Neural cell (in vitro differentiated cells): ENCODE measurements at regions not wholly inside any gene's neighbourhood (a gene's known extent, or its start where the extent isn't known, plus 50 kb on each side); places are given as distances from the start of the nearest gene placed in this dataset.

Source experiments
- H2AFZ ChIP-seq: fragments of 200-600, 300-800 bp; sonication (generic), shearing (Covaris generic); 2 replicates; pipeline ENCODE4 v1.6.0; 2014; ENCODE audit warnings: low read depth, mild to moderate bottlenecking, antibody characterized with exemption, low read length, moderate library complexity
- H3F3A ChIP-seq: fragments of 200-600 bp; shearing (Covaris generic); 2 replicates; pipeline ENCODE4 v1.6.1; 2016; ENCODE audit warnings: mild to moderate bottlenecking, moderate library complexity, mixed read lengths, antibody characterized with exemption, low read length; ENCODE audit not compliant: insufficient read depth, poor library complexity, severe bottlenecking
- H3K27ac ChIP-seq: fragments of 200-600, 300-800 bp; sonication (generic), shearing (Covaris generic); 2 replicates; pipeline ENCODE4 v1.5.1; 2014; ENCODE audit warnings: mild to moderate bottlenecking, low read length, moderate library complexity
- H3K27me3 ChIP-seq: fragments of 300-800, 200-600 bp; sonication (generic), shearing (Covaris generic); 2 replicates; pipeline ENCODE4 v1.6.0; 2014; ENCODE audit warnings: mild to moderate bottlenecking, low read depth, low read length, moderate library complexity; ENCODE audit not compliant: insufficient read depth
- H3K36me3 ChIP-seq: fragments of 300-800, 200-600 bp; sonication (generic), shearing (Covaris generic); 2 replicates; pipeline ENCODE4 v1.5.1; 2014; ENCODE audit warnings: mild to moderate bottlenecking, antibody characterized with exemption, low read length, moderate library complexity; ENCODE audit not compliant: insufficient read depth
- H3K4me2 ChIP-seq: fragments of 300-800, 200-600 bp; sonication (generic), shearing (Covaris generic); 2 replicates; pipeline ENCODE4 v1.6.0; 2014; ENCODE audit warnings: mild to moderate bottlenecking, low read length
- H3K4me3 ChIP-seq: fragments of 300-800, 200-600 bp; sonication (generic), shearing (Covaris generic); 2 replicates; pipeline ENCODE4 v1.5.1; 2014; ENCODE audit warnings: mild to moderate bottlenecking, low read length, moderate library complexity
- H3K79me2 ChIP-seq: fragments of 200-600 bp; shearing (Covaris generic); replicated peaks from 2 replicates; pipeline ENCODE4 v1.6.0; 2014; ENCODE audit warnings: mild to moderate bottlenecking, low read length, moderate library complexity; ENCODE audit not compliant: insufficient read depth
- H3K9ac ChIP-seq: fragments of 300-800, 200-600 bp; sonication (generic), shearing (Covaris generic); 2 replicates; pipeline ENCODE4 v1.6.1; 2016; ENCODE audit warnings: mild to moderate bottlenecking, low read length, mixed read lengths
- H3K9me2 ChIP-seq: fragments of 200-600 bp; shearing (Covaris generic); 2 replicates; pipeline ENCODE4 v1.6.1; 2016; ENCODE audit warnings: mild to moderate bottlenecking, low read length, mixed read lengths; ENCODE audit not compliant: insufficient read depth
- H3K9me3 ChIP-seq: fragments of 200-600, 300-800 bp; sonication (generic), shearing (Covaris generic); 2 replicates; pipeline ENCODE4 v1.6.1; 2016; ENCODE audit warnings: mild to moderate bottlenecking, mixed run types, low read length, moderate library complexity, mixed read lengths
- H4K20me1 ChIP-seq: fragments of 200-600 bp; shearing (Covaris generic); 2 replicates; pipeline ENCODE4 v1.6.1; 2016; ENCODE audit warnings: mild to moderate bottlenecking, mixed run types; ENCODE audit not compliant: insufficient read depth
- EP300 ChIP-seq: fragments of 450-650 bp; conservative IDR thresholded peaks from 2 replicates; pipeline ENCODE4 v1.6.1; 2014; ENCODE audit warnings: antibody characterized with exemption, mild to moderate bottlenecking, moderate library complexity; ENCODE audit not compliant: poor library complexity, severe bottlenecking
- EZH2 ChIP-seq: fragments of 200-600, 300-800 bp; shearing (Covaris generic), sonication (generic); IDR thresholded peaks from 2 replicates; pipeline ENCODE4 v1.6.1; 2014; ENCODE audit warnings: antibody characterized with exemption, low read length, borderline replicate concordance, mild to moderate bottlenecking; ENCODE audit not compliant: insufficient read depth, poor library complexity, severe bottlenecking
- MXI1 ChIP-seq: fragments of 450-650 bp; conservative IDR thresholded peaks from 2 replicates; pipeline ENCODE4 v1.6.1; 2014; ENCODE audit warnings: antibody characterized with exemption, mild to moderate bottlenecking; ENCODE audit not compliant: poor library complexity, severe bottlenecking
- POLR2AphosphoS5 ChIP-seq: IDR thresholded peaks from 2 replicates; pipeline ENCODE4 v1.6.1; 2012
- RAD21 ChIP-seq: fragments of 450-650 bp; conservative IDR thresholded peaks from 2 replicates; pipeline ENCODE4 v1.6.1; 2014; ENCODE audit warnings: antibody characterized with exemption, mild to moderate bottlenecking, moderate library complexity
- SMC3 ChIP-seq: fragments of 450-650 bp; conservative IDR thresholded peaks from 2 replicates; pipeline ENCODE4 v1.6.1; 2014; ENCODE audit warnings: antibody characterized with exemption, mild to moderate bottlenecking, moderate library complexity; ENCODE audit not compliant: poor library complexity
- TAF1 ChIP-seq: IDR thresholded peaks from 2 replicates; pipeline ENCODE4 v1.6.1; 2012; ENCODE audit warnings: low read depth
- TF ChIP-seq, protein P1 (sequence below): fragments of 450-650 bp; IDR thresholded peaks from 2 replicates; pipeline ENCODE4 v1.5.1; 2014; ENCODE audit warnings: antibody characterized with exemption, mild to moderate bottlenecking, moderate library complexity; ENCODE audit not compliant: poor library complexity, severe bottlenecking
- TF ChIP-seq, protein P2 (sequence below): IDR thresholded peaks from 2 replicates; pipeline ENCODE4 v1.6.1; 2012; ENCODE audit warnings: borderline replicate concordance

DNA sequence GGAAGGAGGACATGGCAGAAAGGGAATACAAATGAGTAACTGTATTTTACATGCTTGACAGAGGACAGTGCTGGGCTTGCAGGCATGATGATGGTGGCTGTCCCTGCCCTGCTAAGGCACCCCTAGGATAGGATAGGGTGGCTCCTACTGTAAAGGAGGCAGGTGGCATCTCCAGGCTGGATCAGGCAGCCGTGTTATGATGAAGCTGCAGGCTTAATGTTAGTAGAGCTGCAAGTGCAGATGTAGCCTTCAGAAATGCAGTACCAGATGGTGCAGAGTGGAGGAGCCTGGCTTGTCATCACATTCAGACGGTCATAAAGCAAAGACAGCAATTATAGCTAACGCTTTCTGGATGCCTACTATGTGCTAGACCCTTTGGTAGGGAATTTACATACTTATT is 287.9 kb upstream of the PODXL start:
- Histone ChIP-seq H3K79me2 (no peaks in the 10 kb centered on the region), H3K36me3 (no peaks in the 10 kb centered on the region), H3K9ac (no peak overlapping the region), H3K4me2 (no peak overlapping the region), H3K9me2 (no peaks in the 10 kb centered on the region), H3K27me3 (peaks cover 5% of the 10 kb centered on the region), H2AFZ (no peak overlapping the region), H3F3A (no peaks in the 10 kb centered on the region), H4K20me1 (no peaks in the 10 kb centered on the region), H3K4me3 (no peak overlapping the region), H3K9me3 (no peaks in the 10 kb centered on the region), H3K27ac (no peak overlapping the region)
- no peak for TF ChIP-seq MXI1
- TF ChIP-seq, protein P1, sequence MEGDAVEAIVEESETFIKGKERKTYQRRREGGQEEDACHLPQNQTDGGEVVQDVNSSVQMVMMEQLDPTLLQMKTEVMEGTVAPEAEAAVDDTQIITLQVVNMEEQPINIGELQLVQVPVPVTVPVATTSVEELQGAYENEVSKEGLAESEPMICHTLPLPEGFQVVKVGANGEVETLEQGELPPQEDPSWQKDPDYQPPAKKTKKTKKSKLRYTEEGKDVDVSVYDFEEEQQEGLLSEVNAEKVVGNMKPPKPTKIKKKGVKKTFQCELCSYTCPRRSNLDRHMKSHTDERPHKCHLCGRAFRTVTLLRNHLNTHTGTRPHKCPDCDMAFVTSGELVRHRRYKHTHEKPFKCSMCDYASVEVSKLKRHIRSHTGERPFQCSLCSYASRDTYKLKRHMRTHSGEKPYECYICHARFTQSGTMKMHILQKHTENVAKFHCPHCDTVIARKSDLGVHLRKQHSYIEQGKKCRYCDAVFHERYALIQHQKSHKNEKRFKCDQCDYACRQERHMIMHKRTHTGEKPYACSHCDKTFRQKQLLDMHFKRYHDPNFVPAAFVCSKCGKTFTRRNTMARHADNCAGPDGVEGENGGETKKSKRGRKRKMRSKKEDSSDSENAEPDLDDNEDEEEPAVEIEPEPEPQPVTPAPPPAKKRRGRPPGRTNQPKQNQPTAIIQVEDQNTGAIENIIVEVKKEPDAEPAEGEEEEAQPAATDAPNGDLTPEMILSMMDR: peak; percentile 35

DNA sequence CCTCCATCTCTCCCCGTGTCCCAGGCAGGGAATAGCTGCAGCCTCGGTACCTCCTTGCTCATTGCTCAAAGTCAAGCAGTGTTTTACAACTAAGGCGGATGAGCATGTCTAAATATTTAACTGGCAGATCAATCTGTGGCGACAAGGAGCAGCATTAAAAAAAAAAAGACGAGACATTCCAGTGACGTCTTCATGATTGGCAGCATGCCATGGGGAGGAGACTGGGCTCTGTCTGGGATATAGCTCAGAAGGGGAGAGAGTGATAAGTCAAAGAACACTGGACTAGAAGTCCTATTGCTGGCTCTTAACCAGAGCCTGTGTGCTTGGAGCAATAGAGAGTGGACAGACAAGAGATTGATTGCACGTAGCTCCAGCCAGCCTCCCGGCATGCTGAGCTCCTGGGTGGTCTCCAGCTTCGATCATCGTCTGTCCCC is 287.5 kb upstream of the PODXL start:
- TF ChIP-seq EP300: peak; percentile 95
- no peak for TF ChIP-seq RAD21
- TF ChIP-seq SMC3: no peak
- no peak for TF ChIP-seq MXI1
- TF ChIP-seq TAF1: peak; percentile 35
- peak; percentile 100 for TF ChIP-seq POLR2AphosphoS5
- no peak for TF ChIP-seq EZH2
- TF ChIP-seq, protein P2, sequence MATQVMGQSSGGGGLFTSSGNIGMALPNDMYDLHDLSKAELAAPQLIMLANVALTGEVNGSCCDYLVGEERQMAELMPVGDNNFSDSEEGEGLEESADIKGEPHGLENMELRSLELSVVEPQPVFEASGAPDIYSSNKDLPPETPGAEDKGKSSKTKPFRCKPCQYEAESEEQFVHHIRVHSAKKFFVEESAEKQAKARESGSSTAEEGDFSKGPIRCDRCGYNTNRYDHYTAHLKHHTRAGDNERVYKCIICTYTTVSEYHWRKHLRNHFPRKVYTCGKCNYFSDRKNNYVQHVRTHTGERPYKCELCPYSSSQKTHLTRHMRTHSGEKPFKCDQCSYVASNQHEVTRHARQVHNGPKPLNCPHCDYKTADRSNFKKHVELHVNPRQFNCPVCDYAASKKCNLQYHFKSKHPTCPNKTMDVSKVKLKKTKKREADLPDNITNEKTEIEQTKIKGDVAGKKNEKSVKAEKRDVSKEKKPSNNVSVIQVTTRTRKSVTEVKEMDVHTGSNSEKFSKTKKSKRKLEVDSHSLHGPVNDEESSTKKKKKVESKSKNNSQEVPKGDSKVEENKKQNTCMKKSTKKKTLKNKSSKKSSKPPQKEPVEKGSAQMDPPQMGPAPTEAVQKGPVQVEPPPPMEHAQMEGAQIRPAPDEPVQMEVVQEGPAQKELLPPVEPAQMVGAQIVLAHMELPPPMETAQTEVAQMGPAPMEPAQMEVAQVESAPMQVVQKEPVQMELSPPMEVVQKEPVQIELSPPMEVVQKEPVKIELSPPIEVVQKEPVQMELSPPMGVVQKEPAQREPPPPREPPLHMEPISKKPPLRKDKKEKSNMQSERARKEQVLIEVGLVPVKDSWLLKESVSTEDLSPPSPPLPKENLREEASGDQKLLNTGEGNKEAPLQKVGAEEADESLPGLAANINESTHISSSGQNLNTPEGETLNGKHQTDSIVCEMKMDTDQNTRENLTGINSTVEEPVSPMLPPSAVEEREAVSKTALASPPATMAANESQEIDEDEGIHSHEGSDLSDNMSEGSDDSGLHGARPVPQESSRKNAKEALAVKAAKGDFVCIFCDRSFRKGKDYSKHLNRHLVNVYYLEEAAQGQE: peak; percentile 36
- TF ChIP-seq, protein P1: no peak
- Histone ChIP-seq H3K9me3 (no peaks in the 10 kb centered on the region), H3K9me2 (no peaks in the 10 kb centered on the region), H2AFZ (no peak overlapping the region), H3K4me3 (no peak overlapping the region), H3F3A (no peaks in the 10 kb centered on the region), H3K27me3 (peaks cover 5% of the 10 kb centered on the region), H3K9ac (no peak overlapping the region), H4K20me1 (no peaks in the 10 kb centered on the region), H3K36me3 (no peaks in the 10 kb centered on the region), H3K79me2 (no peaks in the 10 kb centered on the region), H3K27ac (no peak overlapping the region), H3K4me2 (no peak overlapping the region)
